GM18508 (cell line): ENCODE measurements at regions not wholly inside any gene's neighbourhood (a gene's known extent, or its start where the extent isn't known, plus 50 kb on each side); places are given as distances from the start of the nearest gene placed in this dataset.

ENCODE experiments used
- ATAC-seq: cut with Tn5 transposase; IDR thresholded peaks from one replicate; pipeline ENCODE4 v1.9.1; 2021; ENCODE audit warnings: moderate number of reproducible peaks; ENCODE audit not compliant: insufficient read depth, unreplicated experiment

- no peak for ATAC-seq
These were observed 308.0 kb upstream of the THBS1 start for GRCh38 chr15:39272901-39273300.

DNA sequence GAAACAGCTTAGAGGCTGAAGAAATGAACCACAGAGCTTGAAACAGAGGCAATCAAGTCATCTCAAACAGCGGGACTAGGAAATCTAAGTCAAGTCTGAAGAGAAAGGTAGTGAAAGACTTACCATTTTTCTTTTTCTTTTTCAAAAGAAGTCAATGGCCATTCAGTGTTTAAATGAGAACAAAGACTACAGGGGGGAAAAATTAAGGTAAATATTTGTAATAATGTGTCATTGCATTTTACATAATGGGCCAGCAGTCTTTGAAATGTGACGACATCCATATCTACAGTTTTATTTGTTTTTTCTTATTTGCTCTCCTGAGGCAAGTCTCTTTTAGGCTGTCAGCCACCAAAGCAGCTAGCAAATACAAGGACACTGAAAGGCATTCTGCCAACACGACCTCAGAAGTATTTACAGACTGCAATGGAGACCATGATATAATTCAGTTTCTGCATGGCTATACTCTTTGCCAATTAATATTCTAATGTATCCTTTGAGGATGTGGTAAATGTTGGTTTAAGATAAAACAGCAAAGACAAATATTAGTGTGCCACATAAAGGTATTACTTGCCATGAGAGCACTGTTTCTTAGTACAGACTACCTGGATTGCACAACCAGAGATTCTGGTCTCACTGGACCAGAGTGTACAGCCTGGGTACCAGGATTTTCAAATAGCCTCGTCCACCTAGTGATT is 307.0 kb upstream of the THBS1 start:
- ATAC-seq = no peak

DNA sequence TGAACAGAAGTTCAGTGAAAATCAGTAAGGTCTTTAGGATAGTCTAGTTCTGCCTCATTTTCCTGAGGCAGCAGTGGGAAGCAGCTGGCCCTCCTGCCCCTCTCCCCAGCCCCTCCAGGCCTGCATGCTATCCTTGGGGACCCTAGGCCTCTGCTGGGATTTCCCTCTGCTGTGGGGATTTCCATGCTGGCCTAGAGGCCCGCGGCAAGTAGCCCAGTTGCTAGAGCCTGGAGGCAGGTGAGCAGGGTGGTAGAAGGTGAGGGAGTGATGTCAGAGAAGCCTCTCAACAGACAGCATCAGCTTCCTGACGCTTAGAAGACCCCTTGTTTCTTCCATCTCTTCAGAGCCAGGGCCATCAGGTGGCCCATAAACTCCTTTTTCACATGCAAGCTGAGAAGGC is 305.8 kb upstream of the THBS1 start:
- no peak for ATAC-seq

GRCh38 chr15:39279311-39279710 is 301.6 kb upstream of the THBS1 start:
- no peak for ATAC-seq

- no peak for ATAC-seq
These were observed 299.8 kb upstream of the THBS1 start for GRCh38 chr15:39281094-39281493.

DNA sequence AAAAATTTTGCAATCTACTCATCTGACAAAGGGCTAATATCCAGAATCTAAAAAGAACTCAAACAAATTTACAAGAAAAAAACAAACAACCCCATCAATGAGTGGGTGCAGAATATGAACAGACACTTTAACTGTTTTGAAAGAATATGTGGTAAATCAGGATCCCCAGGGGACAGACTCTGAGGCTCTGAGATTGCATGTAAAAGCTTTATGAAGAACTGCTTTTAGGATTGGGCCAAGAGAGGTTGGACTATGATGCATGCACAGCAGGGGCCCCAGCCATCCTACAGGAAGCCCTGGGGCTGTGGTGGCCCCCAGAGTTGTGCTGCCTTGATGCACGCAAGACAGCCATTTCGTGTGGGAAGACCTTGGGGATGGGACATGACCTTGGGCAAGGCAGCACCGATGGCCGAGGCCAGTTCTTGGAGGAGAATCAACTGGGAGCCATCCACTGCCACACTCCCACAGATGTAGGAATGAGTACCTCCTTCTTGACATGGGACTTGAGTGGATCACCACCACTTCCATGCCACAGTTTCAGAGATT is 298.1 kb upstream of the THBS1 start:
- ATAC-seq = no peak

GRCh38 chr15:39283531-39283930 is 297.3 kb upstream of the THBS1 start:
- ATAC-seq = no peak

GRCh38 chr15:39285071-39285470 is 295.8 kb upstream of the THBS1 start:
- ATAC-seq = no peak

GRCh38 chr15:39285663-39286062 is 295.2 kb upstream of the THBS1 start:
- no peak for ATAC-seq

- no peak for ATAC-seq
These were observed 294.2 kb upstream of the THBS1 start for GRCh38 chr15:39286706-39287105.

GRCh38 chr15:39287322-39288195 is 293.3 kb upstream of the THBS1 start:
- no peak for ATAC-seq

DNA sequence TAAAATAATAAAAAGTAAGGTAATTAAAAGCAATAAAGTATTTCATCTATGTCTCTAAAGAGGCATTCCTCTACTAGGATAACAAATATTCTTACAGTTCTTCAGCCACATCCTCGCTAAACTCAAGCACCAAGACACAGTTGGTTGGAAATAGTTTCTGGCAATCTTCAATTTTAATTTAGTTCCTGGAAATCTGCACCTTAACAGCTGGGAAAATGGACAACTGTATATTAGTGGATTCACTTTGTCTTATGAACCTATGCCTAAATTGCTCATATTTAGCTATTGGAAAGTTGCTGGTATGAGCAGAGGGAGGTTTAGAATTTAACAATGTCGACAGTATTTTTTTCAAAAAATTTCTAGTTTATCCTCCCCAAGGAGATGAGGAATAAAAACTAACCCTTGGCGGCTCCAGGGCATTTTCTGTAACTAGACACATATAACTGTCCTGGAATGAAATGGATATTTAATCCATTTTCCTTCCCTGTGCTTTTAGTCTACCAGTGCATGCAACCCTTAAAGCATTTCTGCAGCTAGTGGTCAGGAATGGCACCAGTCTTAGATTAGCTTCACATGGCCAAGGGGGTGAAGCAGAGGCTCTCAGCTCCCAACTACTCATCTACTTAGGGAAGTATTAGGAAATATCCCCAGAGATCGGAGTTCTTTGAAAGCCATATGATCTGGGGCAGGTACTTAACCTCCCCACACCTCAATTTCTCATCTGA is 290.0 kb upstream of the THBS1 start:
- no peak for ATAC-seq

DNA sequence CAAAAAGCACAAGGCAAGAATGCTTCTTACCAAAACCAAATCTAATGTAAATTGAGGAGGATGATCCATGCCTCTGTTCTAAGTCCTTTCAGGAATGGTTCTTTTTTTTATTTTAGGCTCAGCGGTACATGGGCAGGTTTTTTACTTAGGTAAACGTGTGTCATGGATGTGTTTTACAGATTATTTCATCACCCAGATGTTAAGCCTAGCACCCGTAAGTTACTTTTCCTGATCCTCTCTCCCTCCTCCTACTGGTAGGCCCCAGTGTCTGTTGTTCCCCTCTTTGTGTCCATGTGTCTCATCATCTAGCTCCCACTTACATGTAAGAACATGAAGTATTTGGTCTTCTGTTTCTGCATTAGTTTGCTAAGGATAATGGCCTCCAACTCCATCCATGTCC is 289.2 kb upstream of the THBS1 start:
- no peak for ATAC-seq

DNA sequence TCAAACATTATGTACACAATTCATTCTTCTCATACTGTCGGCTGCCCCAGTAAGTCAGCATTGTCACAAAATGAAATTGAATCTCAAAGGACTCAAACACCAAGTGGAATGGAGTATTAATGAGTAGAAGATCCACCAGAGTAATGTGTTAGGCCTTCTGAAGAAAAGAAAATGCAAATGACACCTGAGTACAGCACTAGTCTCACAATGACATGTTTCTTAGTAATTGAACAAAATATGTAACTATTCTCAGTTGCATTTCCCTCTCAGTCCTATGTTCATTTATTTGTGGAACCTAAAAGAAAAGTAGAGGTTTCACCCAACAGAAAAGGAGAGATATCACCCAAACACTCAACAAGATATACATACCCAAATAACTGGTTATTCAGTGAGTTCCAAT is 283.9 kb upstream of the THBS1 start:
- ATAC-seq = no peak

DNA sequence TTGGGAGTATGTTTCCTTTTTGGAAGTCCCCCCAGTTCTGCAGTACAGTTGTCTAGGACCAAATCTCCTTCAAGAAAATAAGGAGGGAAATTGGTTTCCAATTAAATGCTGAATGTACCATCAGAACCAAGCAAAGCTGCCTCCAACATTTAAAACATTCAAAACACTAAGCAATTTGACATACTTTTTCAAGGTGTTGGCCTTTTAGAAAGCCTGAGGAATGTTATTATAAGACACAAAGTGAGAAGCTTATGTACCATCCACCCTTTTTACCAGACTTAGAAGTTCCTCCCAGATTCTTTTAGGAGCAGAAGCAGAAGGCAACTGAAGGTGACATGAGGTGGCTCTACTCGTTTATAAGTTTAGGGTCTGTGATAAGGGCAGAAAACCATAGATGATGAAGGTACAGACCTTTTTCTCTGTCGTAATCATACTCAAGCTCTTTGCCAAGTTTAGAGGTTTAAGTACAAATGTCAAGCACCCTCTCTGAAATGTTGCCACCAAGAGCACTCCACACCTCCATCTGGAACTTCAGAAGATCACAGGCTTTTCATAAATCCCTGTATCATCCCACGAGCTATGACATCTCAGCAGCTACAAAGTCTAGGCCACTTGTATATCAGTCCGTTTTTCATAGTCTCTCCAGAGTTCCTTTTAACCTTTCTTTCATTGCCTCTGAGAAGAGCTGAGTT is 282.5 kb upstream of the THBS1 start:
- no peak for ATAC-seq

- no peak for ATAC-seq
These were observed 281.2 kb upstream of the THBS1 start for GRCh38 chr15:39299486-39300267.

- no peak for ATAC-seq
These were observed 280.3 kb upstream of the THBS1 start for GRCh38 chr15:39300451-39301153.

GRCh38 chr15:39301589-39301999 is 279.3 kb upstream of the THBS1 start:
- no peak for ATAC-seq

DNA sequence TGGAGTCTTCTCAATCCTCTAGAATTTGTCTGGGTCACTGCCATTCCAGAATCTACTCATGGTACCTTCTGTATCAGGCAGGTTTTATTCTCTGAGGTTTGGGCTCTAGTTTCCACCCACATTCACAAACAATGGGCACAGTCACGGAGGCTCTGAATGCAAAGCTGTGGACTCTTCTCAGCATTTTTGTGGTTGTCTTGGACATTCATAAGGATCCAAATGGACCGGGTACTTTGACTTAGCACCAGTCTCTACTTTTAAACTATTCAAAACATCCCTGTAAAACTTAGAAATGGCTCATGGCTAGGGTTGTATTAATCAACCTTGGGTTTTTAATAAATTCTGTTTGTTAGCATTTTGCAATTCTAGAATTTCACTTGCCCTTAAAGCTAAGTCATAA is 277.9 kb upstream of the THBS1 start:
- ATAC-seq = no peak
